HG03280 (cell line): ENCODE measurements at regions not wholly inside any gene's neighbourhood (a gene's known extent, or its start where the extent isn't known, plus 50 kb on each side); places are given as distances from the start of the nearest gene placed in this dataset.

ENCODE experiments used
- ATAC-seq: cut with Tn5 transposase; IDR thresholded peaks from one replicate; pipeline ENCODE4 v1.9.1; 2021; ENCODE audit warnings: mild to moderate bottlenecking, moderate library complexity; ENCODE audit not compliant: unreplicated experiment

DNA sequence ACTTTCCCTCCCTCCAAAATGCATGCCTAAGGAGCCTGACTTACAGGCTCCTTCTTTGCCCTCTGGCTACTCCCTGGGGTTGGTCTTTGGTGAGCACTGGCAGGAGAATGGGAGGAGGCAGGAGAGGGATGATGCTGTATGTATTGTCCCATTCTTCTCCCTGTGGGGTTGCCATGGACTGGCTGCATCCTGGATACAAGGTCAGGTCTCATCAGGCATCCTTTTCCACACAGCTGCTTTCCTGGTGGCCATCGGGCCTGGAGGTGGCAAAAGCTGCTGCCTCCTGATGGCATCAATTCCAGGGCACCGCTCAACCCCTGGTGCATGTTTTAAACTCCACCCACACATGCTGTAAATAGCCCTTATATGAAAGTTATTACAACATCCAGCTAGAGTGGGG, 257.2 kb downstream of the ETS1 start:
- ATAC-seq: no peak

DNA sequence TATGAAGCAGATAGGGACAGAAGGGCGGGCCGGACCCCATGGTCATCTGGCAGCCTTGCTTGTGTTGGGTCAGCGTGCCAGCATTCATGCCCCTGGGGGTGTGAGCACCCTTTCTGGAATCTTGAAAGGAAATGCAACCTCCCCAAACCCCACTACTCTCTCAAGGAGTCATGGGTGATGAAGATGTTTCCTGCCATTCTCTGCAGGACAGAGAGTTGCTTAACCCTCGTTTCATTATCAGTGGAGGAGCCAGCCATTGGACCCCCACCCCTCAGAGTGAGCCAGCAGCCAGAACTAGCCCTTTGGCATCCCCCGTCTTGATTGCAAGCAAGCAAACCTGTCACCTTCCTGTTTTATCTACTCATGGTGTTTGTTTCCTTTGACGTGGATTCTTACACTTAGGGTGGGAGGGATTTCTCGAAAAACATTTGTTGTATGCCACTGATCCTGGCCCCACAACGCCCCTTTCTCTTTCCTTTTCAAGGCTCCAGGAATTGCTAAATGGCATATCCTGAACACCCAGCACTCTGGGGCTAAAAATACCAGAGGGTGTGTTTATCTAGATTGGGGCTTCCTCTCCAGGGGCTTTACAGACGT, 258.3 kb downstream of the ETS1 start:
- ATAC-seq: no peak

DNA sequence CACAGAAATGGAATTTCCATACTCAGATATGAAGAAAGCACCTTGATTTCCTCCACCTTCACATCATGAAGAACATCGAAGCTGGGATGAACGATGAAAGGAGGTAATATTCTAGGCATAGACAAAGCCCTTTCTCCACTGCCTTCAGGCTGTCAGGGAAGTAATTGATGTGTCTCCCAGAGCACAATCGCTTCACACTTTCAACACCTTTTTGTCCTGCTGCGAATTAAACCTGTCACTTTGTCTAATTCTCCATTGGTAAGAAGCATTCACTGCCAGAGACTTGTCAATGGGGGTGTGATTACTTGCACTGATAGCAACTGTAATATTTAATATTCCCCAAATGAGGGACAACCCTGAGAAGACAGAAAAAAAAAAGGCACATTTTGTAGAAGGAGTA, 260.1 kb downstream of the ETS1 start:
- ATAC-seq: no peak

DNA sequence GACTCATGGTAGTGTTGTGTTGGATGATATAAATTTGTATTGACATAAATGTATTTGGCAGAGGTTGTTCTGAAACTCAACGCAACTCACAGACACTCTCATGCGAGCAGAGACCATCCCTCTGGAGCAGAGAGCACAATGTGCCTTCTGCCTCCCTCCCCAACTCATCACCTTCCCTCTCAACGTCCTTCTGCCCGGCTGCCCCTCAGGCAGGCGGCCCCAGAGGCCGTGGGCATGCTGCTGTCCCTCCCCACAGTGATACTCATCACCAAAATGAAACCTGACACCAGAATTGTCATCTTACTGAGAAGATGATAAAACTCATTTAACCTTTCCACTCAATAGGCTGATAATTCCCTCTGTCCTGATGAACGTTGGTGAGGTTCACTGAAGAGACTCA, 260.6 kb downstream of the ETS1 start:
- ATAC-seq: no peak

DNA sequence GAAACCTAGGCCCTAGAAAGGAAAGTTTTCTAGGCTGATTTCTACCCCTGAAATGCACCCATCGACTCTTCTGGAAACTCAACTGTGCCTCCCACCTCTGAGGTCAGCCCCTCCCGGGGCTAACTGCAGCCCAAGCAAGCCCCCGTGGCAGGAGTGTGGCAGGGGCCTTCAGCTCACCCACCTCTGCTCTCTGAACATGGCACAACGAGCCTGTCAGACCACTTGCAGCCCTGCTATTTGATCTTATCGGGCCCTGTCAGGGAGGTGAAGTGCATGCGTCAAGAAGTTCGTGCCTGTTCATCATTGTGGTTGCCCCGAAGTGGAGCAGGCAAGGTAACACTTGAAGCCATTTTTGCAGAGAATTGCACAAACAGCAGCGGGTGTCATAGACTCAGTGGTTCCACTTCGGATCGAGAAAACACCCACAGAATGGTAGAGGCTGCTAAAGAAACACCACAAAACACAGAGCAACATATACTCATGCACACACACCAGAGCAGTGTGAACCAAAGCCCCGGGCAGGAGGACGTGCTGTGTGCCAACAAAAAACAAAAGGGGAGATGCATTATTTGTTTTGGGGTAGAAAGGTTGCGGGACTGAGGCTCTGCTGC, 262.7 kb downstream of the ETS1 start:
- ATAC-seq: no peak

DNA sequence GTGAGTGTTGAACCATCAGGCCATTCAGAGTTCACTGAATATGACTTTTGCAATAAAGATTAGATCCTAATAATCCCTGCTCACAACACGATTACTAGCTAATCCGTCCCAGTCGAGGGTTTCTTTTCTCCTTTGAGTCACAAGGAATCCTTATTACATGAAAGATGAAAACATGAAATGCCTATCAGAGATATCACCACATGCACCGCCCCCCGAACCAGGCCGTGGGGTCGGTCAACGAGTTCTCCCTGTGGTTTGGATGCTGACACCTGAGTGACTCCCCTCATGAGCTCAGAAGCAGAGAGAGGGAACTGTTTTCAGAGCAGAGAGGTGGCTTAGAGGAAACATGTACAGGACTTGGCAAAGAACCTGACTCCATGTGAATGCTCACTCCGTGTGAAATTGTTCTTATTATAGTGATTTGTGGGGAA, 263.3 kb downstream of the ETS1 start:
- no peak for ATAC-seq

DNA sequence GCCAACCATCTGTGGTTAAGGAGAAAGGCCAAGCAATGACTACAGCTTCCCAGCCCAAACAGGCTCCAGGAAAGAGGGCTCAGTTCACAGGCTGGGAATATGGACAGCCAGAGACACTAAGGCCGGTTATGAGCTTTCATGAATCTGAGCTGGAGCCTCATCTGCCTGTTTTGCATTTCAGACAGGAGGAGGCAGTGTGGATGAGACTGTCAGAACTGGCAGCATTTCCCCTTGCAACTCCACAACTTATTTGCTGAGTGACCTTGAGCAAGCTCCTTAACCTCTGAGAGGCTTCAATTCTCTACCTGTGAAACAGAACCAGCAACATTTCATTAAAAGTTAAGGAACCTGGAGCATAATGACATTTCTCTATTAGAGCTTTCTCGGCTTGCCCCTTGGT, 264.0 kb downstream of the ETS1 start:
- peak; percentile 60 for ATAC-seq

DNA sequence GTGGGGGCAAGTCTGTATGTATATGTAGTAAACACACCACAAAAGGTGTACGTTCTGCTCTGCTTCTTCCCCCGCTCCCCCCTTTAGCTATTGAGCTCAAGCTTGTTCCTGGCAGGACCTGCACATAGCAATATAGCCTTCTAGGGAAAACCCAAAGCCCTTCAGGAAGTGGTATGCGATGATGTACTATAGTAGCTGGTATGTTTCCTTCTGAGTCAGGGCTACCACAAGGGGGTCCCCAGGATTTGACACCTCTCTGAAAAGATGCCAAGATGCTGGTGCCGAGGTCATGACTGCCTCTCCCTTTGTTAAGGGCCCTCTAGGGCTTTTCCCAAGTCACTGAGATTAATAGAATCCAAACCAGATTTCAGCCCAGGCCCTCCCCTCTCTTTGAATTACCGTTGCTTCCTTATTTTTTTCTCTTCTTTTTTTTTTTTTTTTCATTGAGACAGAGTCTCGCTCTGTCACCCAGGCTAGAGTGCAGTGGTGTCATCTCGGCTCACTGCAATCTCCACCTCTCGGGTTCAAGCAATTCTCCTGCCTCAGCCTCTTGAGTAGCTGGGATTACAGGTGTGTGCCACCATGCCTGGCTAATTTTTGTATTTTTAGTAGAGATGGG, 268.4 kb downstream of the ETS1 start:
- ATAC-seq: peak; percentile 70

DNA sequence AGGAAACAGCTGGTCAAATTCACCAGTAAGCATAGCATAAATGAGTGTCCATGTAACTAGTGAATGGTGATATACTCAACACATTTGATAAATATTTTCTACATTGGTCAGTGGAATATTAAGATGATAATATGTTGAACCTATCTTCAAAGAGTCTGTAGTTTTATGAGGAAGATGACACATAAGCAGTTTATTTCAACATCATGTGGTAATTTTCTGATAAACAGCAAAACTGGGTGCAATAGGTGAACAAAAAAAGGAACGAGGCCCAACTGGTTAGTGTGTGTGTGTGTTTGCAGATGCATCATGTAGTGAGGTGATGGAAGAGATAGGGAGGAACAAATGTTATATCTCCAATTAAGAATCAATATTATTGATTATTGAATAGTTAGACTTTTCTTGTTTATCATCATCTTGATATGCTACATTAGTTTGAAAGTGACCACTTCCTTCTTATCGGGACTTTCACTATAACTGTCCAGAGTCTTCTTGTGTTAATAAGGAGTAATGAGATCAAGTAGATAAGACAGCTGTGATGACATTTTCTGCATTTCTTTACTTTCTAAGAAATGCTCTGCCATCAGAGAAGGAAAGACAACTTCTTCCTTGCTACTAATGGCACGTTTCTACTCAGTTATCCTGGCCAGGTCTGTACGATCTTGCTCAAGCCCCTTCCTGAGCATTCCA, 270.7 kb downstream of the ETS1 start:
- no peak for ATAC-seq

DNA sequence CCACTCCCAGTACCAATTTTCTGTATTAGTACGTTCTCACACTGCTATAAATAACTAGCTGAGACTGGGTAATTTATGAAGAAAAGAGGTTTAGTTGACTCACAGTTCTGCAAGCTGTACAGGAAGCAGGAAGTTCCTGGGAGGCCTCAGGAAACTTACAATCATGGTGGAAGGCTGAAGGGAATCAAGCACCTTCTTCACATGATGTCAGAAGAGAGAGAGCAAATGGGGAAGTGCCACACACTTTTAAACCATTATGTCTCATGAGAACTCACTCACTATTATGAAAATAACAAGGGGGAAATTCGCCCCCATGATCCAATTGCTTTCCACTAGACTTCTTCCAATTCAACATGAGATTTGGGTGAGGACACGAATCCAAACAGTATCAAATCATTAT, 271.4 kb downstream of the ETS1 start:
- no peak for ATAC-seq

DNA sequence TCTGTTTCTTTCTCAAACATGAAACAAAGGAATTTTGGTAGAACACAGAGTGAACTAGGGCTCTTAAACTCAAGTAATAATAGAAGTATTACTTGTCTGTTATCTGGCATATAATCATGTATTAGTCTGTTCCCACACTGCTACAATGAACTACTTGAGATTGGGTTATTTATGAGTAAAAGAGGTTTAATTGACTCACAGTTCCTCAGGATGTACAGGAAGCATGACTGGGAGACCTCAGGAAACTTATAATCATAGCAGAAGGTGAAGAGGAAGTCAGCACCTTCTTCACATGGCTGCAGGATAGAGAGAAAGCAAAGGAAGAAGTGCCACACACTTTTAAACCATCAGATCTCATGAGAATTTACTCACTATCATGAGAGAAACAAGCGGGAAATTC, 273.4 kb downstream of the ETS1 start:
- ATAC-seq: no peak

DNA sequence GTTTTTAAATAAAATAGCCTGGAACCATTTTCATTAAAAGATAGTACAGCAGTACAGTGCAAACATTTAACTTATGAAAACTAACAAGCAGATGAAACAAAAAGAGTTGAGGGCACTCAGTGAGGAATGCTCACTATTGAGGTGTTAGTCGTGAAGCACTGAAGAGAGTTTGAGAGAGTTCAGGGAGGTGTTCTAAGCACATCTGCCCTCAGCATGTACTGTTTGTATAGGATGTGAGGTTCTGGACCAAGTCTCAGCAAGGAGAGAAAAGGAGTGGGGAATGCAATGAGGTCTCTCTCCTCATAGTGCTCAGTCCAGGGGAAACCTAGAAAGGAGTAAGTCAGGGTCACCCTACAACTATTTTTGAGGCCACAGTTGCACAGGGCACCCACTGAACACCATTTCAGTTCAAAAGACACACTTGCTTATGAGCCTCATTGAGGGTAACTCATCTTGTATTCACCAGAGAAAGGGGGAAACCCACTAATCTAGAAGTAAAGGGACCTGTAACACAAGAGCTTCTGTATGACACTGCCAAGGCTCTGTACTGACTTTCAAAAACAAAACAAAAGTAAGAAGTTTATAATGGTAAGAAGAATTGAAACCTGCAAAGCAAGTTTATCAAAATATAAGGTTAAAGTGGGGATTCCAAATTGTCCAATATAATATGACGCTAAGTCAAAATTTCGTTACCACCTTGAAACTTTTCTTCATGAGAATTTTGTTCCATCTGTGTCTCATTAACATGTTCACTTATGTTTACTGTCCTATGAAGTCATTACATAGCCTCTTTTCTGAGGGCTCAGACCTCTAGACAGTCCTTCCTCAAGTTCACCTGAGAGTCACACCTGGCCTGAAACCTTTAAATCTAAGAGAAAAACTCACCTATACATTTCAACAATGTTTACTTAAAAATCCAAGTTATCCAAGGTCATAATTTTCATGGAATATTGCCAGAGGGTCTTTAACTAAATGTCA, 275.3 kb downstream of the ETS1 start:
- peak; percentile 74 for ATAC-seq

DNA sequence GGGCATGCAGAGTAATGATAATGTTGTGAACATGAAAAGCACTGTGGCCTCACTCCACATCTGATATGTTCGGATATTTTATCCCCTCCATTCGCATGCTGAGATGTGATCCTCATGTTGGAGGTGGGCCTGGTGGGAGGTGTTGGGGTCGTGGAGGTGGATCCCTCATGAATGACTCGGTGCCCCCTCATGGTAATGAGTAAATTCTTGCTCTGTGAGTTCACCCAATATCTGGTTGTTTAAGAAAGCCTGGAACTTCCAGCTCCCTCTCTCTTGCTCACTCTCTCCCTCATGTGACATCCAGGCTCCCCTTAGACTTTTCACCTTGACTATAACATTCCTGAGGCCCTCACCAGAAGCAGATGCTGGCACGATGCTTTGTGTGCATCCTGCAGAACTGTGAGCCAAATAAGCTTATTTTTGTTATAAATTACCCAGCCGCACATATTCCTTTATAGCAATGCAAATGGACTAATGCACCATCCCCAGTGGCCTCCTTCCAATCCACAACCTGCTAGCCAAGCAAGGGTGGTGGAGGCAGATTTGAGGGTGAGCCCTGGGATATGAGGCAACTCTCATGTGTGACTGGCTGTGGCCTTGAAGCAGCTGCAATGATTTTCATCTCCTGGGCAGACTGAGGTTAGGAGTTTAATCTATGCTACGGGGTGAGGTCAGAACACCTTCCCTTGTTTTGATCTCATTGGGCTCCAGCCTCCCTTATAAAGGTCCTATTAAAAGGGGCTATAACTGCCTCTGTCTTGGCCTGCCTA, 276.5 kb downstream of the ETS1 start:
- ATAC-seq: no peak

DNA sequence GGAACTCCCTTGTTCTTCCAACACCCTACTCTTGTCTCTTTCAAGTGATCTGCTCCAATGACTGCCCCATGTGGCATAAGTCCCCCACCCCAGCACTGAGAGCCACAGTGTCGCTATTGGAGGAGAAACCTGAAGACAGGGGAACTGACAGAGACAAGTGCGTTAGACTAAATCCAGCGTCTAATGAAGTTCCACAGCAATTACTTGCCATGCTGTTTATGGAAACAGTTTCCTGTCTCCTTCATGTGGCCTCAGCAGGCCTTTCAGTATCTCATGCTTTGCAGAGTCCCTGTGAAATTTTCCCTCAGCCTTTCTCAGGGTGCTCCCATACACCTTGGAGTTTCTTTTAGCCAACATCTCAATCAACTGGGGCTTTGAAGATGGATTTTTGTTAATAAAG, 277.4 kb downstream of the ETS1 start:
- no peak for ATAC-seq

DNA sequence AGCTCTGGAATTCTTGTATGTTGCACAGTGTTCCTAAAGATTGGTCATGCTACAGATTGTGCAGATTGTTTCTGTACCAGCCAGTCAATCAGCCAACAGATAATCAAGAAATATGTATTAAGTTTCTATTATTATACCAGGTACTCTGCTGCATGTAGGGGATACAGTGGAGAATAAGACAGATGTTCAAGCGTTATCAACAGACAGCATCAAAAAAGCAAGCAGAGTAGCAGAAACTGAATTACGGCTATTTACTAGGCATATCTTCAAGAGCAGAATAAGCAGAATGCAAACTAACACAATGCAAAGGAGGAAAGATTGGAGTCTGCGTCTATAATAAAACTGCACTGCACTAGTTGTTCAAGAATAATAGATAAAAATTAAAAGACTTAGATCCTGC, 278.6 kb downstream of the ETS1 start:
- ATAC-seq: no peak

DNA sequence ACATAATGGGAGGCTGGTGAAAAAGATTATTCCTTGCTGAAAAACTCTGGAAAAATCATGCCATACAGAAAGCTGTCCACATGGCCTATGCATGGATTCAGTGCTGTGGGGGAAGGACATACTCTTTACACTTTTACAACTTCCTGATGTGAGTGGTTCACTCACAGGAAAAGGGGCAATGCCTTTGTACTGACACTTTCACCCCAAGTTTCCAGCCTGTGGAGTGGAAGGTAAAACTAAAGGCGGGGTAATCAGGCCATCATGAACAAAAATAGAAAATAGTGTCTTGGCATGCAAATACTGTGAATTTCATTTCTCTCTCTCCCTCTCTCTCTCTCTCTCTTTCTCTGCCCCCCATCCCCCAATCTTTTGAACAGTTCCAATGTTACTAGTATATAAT, 281.8 kb downstream of the ETS1 start:
- no peak for ATAC-seq

DNA sequence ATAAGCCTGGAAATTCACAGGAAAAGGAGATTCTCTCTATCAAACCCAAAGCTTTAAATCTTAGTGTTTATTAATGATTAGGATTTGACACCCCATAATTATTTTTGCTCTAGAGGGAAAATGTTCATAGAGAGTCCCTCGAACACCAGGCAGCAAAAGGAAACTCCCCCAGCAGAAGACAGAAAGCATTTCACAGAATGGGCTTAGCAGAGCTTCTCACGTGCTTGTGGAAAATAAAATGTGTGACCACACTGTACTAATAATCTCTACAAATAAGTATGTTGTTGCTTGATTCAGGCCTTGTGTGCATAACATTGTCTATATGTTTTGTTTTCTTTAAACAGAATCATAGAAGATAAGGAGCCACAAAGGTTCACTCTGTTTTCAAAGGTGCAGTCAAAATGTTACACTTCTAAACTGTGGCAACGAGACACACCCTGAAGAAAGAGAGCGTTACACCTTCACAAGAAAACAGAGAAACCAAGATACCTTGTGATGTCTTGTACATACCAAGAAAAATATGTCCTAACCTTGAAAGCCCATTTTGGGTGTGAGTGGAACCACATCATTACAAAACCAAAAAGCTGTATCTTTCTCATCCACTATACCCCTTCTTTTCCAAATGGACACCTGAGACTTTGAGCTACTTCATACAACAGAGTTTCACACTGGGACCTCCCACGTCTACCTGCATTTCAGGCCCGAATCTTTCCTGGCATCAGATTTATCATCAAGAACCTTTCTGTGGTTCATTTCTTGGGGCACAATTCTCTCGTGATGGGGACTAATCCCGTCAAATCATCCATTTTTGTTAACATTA, 282.5 kb downstream of the ETS1 start:
- no peak for ATAC-seq

DNA sequence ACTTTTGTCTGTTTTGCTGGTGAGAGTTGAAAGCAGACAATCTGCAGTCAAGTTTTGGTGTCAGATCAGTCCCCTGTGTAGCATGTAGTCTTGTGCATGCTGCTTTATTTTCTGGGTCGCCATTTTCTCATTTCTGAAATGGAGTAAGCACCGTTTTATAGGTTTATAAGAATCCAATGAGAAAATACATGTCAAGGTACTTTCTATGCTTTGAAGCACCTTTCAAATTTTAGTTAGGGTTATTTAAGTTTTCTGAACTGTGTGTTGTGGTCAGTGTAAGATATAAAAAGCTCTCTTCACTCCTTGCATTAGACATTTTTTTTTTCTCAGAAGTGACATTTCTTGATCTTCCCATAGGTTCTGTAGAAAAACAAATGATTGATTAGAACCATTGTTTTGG, 283.2 kb downstream of the ETS1 start:
- ATAC-seq: no peak

DNA sequence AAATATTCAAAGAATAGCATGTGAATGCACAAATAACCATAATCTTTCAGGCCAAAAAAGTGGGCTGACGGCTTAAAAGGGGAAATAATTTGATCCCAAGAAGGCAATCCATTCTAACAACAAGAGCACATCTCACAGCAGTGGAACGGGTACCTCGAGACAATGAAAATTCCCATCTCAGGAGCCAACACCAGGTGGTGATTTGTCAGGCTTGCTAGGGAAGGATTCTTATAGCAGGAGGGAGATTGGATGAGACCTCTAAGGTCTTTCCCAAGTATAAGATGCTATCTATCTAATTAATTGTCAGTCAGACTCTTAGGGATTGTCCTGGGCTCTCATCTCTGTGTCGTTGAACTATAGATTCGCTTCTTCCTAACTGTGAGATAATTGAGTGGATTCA, 284.0 kb downstream of the ETS1 start:
- no peak for ATAC-seq
